Fibroblast of skin of left biceps (primary cell): ENCODE measurements at regions not wholly inside any gene's neighbourhood (a gene's known extent, or its start where the extent isn't known, plus 50 kb on each side); places are given as distances from the start of the nearest gene placed in this dataset.
"Not testable (repeated sequence)": the region's sequence is repeated elsewhere in the genome, so short reads cannot be mapped to it uniquely, and the experiment has no call there.

Source experiments
- DNase-seq, 2 experiments: peaks; one replicate each; pipeline ENCODE4 v3.0.0-alpha.2; 2013; ENCODE audit warnings: low read depth in 2 of 2

DNA sequence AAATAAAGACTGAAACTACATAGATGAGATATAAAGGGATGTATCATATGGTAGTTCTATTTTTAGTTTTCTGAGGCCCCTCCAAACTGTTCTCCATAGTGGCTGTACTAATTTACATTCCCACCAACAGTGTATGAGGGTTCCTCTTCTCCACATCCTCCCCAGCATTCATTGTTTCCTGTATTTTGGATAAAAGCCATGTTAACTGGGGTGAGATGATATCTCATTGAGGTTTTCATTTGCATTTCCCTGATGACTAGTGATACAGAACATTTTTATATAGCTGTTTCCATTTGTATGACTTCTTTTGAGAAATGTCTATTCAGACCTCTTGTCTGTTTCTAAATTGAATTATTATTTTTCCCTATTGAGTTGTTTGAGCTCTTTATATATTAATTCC lies 229.3 kb downstream of the RFPL4B start:
- DNase-seq, result no peak

DNA sequence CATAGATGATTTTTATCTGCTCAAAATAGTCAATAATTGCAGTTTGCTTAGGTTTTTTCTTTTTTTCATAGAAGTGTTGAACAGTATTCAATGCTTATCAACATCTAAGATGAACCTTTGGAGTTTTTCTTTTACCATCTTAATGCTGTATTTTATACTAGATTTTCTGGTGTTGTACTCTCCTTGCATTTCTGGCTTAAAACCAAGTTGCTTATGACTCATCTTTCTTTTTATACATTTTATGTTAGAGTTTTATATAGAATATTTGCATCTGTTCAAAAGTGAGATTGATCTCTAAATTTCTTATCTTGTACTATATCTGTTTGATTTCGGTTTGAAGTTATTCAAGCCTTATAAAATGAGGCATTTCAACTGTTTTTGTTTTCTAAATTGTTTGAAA lies 232.5 kb downstream of the RFPL4B start:
- DNase-seq, result no peak

GRCh38 chr6:112581015-112581414 lies 233.9 kb downstream of the RFPL4B start:
- DNase-seq, result no peak

DNA sequence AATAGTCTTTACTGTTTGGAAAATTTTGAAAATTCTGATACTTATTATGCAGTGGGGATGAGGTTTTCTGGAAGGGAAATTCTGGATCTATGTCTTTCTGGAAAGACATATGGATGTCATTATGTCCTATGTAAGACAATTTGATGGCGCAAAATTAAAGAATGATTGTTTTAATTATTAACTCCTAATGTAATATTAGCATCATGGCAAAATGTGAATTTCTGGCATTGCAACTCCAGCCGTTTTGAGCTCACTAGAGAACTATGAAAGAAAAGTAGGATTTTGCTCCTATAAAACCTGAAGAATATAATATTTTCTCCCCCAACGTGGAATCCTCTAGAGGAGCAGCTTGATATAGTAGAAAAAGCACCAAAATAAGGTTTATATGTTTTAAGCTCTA lies 243.2 kb downstream of the RFPL4B start:
- no peak for DNase-seq

DNA sequence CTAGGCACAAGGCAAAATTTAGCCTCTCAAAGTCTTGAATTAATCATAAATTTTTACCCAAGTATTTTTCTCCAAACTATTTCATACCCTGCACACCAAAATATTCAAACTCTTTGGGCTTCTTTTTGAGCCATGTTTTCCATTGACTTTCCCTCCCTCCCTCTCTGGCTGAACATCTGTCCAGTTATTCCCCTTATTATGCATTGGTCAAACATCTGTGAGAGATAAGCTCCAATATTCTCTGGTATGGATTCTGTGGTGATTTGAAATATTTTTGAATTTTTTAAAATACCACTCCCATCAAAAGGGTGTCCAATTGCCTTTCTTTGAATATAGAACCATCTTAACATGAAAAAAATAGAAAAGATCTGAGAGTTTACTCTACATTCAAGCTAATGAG lies 244.2 kb downstream of the RFPL4B start:
- no peak for DNase-seq

DNA sequence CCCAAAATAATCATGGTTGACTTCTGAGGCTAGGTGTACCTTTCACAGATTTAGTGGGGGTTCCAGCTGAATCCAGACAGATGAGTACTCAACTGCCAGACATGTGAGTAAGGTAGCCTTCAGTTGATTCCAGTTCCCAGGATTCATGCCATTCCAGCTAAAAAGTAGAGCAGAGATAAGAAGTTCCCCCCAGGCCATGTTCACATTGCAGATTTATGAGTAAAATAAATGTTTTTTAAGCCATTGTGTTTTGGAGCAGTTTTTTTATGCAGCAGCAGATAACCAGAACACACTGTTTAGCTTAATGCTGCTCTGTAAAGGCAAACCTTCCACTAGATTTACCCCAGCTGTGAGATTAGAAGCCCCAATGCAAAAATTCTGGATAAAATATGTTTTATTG lies 245.0 kb downstream of the RFPL4B start:
- no peak for DNase-seq

DNA sequence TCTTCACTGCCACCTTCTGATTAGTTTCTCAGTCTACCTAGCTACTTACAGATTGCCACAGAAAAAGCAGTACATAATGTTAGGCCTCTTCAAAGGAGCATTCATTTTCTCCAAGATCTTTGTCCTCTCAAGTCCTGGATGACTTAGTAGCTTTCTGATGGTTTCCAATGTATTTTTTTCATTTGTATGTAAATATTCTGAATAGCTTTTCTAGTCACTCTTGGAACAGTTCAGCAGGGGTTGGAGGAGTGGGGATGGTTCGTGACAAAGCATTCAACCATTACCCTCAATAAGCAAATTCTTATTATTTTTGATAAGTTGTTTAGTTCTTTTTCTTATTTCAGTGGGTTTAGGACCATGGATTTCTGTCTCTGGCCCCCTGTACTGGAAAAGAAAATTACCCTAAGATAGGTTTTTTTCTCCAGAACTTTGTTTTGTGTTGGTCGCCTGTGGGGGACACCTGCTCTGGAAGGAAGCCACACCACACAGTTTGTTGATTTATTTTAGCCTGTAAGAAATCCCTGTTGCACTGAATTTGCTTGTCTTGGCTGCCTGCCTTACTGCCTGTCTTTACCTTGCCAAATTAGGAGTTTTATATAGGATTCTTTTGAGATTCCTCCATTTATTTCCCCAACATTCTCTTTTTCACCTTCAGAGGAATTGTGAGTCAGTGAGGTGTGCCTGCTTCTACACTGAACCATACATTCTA lies 247.9 kb downstream of the RFPL4B start:
- DNase-seq, result no peak

DNA sequence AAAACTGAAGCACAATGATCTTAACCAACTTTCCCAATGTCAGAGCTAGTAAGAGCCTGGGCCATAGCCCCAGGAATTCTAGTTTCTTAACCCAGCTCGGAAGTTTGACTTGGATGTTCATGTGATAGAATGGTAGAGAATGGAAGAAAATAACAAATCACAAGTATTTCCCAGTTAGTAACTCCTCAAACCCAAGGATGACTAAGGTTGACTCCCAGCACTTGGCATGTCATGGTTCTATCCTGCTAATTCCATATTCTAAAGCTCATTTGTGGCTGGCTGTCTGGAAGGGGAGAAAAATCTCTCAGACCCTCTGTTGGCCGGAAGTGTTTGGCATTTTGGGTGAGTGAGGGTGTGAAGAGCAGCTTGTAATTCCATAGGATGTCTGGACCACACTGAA lies 248.7 kb downstream of the RFPL4B start:
- no peak for DNase-seq

GRCh38 chr6:112597176-112597575 lies 250.0 kb downstream of the RFPL4B start:
- DNase-seq, result no peak

DNA sequence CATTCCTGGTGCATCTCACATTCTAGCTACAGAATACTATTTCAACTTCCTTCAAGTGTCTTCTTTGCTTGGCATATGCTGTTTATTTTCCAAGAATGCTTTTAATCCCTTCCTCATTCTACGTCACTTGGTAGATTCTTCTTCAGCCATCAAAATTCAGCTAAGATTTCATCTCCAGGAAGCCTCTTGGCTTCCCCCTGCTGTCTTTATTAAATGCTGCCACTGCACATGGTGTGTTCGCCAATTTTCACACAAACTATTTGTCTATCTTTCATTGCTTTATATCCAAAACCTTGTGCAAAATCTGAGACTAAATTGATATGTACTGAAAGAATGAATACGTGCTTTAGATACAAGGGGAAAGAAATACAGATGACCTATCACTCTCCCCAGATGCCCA lies 253.0 kb downstream of the RFPL4B start:
- no peak for DNase-seq

GRCh38 chr6:112603726-112604125 lies 256.6 kb downstream of the RFPL4B start:
- peak; percentile 19 to 26 for DNase-seq

- DNase-seq, result no peak
Observed at GRCh38 chr6:112606656-112607435, 259.7 kb downstream of the RFPL4B start.

DNA sequence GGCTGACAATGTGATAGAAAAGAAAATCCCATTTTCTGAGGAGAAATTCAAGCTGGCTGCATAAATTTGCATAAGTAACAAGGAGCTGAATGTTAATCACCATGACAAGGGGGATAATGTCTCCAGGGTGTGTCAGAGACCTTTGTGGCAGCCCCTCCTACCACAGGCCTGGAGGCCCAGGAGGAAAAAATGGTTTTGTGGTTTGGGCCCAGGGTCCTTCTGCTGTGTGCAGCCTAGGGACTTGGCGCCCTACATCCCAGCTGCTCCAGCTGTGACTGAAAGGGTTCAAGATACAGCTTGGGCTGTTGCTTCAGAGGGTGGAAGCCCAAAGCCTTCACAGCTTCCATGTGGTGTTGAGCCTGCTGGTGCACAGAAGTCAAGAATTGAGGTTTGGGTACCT lies 261.8 kb downstream of the RFPL4B start:
- not testable (repeated sequence) for DNase-seq

DNA sequence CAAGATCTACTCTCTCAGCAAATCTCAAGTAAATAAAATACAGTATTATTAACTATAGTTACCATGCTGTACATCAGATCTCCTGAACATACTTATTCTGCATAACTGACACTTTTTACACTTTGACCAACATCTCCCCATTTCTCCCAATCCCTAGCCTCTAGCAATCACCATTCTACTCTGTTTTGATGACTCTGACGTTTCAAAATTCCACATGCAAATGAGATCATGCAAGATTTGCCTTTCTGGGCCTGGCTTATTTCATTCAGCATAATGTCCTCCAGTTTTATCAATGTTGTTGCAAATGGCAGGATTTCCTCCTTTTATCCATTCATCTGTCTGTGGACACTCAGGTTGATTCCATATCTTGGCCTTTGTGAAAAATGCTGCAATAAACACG lies 266.3 kb downstream of the RFPL4B start:
- DNase-seq, result no peak

- no peak for DNase-seq
Observed at GRCh38 chr6:112618849-112619248, 271.7 kb downstream of the RFPL4B start.

DNA sequence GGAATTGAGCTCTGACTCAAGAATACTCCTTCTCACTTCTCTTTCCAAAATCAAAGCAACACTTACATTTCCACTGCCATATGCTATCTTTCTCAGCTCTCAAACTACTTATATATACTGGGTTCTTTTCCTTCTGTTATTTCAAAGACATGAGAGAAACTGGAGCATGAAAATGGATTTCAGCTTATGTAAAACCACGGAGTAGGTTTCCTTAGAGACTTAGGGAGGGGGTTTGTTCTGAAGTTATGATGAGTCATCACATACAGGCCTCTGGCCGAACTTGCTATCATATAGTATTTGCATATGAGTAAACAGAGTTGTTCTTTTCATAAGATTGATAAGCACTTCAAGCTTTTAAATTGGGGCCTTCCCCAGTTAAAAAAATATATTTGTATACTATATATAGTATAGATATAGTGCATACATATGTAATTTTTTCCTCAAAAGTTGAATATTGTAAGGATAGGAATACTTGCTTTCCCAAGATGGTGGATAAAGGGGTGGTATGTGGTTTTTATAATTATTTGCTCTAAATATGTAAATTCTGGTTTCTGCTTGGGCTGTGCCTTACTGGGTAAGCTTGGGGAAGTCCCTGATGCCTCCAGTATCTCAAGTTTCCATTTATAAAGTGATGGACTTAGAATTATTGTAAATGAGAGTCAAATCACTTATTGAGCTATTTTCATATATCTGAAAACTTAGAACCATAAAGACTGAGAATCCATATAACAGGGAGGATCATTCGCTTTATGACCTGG lies 273.9 kb downstream of the RFPL4B start:
- DNase-seq, result no peak

- no peak for DNase-seq
Observed at GRCh38 chr6:112622036-112622435, 274.9 kb downstream of the RFPL4B start.

DNA sequence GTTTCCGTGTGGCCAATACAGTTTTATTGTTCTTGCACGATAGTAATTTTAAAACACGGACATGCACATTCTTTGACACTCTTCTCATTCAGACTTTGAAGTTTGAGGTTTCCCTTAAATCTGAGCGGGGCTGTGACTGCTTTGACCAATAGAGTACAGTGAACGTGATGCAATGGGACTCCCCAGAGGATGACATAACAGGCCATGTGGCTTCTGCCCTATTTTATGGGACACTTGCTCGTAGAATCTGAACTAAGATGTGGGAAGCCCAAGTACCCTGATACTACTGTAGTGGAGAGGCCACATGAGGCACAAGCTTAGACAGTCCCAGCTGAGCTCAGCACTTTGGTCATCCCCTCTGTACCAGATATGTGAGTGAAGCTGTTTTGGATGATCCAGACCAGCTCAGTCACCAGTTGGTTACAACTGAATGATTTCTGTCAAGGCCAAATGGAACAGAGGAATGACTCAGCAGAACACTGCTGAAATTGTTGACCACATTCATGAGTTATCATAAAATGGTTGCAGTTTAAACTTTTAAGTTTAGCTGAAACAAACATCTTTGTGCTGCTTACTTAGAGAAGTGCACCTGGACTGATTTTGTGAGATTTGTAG lies 279.4 kb downstream of the RFPL4B start:
- DNase-seq, result peak in 1 of 2 experiments; percentile 24

- DNase-seq, result no peak
Observed at GRCh38 chr6:112634376-112634775, 287.2 kb downstream of the RFPL4B start.

DNA sequence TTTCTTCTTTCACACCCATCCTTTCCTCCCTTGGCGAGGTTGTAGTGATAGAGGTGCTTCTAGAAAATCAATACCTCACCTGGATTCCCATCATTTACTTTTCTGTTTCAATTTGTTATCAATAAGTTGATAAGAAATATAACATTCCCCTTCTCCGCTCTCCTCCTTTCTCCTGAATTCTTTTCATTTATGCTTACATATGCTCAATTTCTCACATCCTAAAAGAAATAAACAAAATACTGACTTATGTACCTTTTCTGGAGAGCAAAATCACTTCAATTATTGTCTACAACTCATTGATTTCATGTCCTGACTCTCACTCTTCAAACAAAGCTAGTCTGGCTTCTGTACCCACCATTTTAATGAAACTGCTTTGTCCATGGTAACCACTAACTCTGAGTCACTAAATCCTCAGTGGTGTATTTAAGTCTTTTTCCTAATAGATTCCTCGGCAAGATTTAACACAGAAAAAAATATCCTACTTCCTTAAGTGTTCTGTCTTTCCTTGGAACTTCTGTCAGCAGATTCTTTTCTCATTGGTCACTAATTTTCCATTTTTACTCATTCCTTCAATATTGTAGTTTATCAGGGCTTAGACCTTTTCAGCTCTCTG lies 289.6 kb downstream of the RFPL4B start:
- peak; percentile 38 to 54 for DNase-seq

- DNase-seq, result peak; percentile 78 to 82
Observed at GRCh38 chr6:112639391-112639831, 292.3 kb downstream of the RFPL4B start.

DNA sequence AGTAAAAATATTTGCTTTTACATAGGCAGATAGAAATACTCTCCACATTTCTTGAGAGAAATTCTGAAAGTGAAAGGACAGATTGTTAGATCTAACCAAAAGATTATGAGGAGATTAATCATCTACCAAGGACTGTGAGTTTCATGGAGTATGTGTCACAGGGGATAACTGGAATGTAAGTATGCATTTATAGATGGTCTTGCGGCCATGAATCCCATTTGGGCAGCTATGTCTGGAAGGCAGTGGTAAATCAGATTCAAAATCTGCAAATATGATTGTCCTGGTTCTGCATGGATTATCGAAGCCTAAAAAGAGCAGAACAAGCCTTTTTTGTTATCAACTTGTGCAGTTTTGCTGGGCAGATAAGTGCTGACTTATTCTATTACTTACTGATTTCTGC lies 293.8 kb downstream of the RFPL4B start:
- peak; percentile 64 to 65 for DNase-seq
